GM12874 (cell line): ENCODE measurements at regions not wholly inside any gene's neighbourhood (a gene's known extent, or its start where the extent isn't known, plus 50 kb on each side); places are given as distances from the start of the nearest gene placed in this dataset.

ENCODE experiments used
- TF ChIP-seq, protein P1 (sequence below): IDR thresholded peaks from 2 replicates; pipeline ENCODE4 v1.5.1; 2011; ENCODE audit warnings: low read depth, mild to moderate bottlenecking, control low read depth, low read length, moderate library complexity; ENCODE audit not compliant: insufficient read depth

DNA sequence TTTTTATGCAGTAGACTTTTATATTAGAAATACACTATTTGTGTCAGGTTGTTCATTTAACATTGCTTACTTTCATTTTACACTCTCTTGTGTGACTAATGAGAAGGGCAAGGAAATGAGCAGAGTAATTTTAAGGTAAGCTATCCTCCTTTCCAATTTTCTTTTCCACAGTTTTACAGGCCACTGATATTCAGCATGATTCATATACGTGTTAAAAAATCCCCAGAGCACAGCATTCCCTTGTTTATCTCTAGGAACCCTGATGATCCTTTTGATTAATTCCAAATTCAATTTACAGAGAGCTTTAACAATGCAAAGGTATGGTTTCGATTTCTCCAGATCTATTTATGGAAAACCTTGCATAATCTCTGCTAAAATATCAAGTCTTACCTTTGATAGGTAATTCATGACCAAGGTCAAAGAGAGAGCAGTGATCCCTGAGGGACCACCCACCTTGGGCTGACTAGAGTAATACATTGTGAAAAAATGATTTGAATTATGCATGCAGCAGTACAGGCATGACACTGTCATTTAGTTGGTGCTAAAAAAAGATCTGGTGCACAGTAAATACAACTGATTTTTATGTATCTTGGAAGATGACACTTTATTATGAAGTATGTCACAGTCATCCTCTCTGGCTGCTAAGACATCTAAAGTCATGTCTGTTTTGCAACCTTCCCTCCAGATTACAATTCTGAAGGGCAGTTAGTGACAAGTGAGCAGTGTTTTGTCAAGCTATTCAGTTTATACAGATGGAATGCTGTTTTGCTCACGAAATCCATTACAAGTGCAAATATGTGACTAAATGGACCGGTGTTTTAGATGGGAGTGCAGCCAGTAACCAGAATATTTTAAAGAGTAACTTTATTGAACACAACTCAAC is 736.6 kb downstream of the EPHA7 start:
- TF ChIP-seq, protein P1, sequence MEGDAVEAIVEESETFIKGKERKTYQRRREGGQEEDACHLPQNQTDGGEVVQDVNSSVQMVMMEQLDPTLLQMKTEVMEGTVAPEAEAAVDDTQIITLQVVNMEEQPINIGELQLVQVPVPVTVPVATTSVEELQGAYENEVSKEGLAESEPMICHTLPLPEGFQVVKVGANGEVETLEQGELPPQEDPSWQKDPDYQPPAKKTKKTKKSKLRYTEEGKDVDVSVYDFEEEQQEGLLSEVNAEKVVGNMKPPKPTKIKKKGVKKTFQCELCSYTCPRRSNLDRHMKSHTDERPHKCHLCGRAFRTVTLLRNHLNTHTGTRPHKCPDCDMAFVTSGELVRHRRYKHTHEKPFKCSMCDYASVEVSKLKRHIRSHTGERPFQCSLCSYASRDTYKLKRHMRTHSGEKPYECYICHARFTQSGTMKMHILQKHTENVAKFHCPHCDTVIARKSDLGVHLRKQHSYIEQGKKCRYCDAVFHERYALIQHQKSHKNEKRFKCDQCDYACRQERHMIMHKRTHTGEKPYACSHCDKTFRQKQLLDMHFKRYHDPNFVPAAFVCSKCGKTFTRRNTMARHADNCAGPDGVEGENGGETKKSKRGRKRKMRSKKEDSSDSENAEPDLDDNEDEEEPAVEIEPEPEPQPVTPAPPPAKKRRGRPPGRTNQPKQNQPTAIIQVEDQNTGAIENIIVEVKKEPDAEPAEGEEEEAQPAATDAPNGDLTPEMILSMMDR, result no peak

DNA sequence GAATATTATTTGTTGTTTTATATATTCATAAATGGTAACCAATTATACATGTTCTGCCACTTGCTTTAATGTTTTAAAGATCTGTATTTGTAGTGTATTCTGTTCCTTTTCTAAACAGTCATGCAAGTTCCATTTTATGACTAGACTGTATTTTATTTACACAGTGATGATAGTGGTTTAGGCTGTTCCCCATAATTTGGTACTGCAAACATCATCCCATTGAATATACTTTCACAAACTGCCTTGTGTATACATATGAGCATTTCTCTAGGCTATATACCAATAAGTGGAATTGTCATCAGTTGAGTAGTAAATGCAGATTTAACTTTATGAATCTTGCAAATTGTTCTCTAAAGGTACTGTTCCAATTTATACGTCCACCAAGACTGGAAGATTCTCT is 738.0 kb downstream of the EPHA7 start:
- TF ChIP-seq, protein P1, result no peak

DNA sequence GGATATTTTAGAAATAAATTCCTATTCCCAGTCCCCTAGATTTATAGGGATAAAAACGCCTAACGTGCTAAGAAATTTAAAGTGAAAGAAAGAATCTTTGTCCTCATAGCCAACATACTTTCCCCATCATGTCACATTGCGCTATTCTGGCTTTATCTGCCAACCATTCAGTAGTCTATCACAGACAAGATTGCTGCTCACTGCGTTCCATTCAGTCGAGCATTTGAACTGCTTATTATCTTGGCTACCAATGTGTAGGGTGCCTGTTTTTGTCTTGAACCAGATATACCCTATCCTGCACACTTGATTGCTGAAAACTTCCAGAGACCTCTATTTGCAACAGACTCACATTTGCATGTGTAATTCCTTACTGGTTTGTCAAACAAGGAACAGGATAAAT is 751.5 kb downstream of the EPHA7 start:
- TF ChIP-seq, protein P1, result no peak

DNA sequence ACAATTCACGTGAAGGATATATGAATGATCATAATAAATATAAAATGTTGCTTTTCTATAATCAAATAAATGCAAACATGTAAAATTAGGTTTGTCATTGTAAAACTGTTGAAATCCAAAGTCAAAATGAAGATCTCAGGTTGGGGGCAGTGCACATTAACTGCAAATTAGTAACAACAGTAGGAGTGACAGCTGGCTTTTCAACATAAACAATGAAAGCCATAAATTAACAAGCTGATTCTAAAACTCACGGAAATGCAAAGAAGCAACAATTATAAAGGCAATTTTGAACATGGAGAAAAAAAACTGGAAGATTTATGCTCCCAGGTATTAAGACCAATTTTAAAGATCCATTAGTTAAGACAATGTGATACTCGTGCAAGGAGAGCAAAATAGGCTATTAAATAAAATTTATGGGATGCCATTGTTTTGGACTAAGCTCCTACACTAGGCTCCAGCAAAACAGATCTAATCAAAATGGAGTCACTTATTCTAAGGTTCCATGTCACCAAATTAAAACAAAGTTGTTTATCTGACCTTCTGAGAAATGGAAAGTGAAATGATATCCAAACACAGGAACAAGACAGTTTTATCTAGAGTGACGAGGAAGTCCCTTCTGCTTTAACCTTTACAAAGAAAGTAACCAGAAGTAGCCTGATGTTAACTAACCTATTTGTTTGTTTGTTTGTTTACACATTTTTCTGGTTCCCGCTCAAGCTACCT is 770.8 kb downstream of the EPHA7 start:
- TF ChIP-seq, protein P1, result no peak

DNA sequence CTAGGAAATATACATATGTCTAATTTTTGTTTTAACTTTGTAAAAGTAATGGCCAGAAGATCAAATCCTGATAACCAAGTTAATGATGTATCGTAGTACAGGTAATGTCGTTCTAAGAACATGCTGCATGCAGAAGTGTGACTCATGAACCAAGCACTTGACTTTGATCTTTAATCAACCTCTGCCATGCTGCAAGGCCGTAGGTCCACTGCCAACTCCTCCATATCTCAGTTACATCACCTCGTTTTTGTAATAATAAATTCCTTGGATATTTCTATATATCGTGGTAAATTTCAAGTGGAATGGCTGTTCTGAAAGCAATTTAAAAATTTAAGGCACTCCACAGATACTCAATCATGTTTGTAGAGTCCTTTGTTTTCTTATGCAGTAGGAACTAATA is 771.7 kb downstream of the EPHA7 start:
- TF ChIP-seq, protein P1, result no peak

DNA sequence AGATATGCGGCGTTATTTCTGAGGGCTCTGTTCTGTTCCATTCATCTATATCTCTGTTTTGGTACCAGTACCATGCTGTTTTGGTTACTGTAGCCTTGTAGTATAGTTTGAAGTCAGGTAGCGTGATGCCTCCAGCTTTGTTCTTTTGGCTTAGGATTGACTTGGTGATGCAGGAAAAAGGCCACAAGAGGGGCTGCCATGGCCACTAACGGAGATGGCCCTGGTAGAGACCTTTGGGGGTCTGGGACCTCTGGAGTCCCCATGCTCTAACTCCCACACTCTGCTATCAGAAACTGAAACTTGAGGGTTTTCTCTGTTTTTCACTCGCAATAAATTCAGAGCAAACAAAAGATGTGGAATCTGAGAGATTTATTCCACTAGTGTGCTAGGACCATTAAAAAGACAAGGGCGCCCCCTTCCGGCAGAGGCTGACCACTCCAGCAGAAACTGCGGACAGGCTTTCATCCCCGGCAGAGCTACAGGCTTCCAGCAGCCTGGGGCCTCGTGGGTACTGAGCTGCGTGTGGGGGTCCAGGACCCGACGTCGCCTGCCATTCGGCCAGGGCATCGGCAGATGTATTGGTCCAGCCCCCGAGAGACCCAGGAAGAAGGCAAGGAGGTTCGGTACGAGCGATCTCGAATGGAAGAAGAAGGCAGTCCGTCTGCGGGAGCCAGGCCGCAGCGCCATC is 775.1 kb downstream of the EPHA7 start:
- TF ChIP-seq, protein P1, result peak; percentile 65

DNA sequence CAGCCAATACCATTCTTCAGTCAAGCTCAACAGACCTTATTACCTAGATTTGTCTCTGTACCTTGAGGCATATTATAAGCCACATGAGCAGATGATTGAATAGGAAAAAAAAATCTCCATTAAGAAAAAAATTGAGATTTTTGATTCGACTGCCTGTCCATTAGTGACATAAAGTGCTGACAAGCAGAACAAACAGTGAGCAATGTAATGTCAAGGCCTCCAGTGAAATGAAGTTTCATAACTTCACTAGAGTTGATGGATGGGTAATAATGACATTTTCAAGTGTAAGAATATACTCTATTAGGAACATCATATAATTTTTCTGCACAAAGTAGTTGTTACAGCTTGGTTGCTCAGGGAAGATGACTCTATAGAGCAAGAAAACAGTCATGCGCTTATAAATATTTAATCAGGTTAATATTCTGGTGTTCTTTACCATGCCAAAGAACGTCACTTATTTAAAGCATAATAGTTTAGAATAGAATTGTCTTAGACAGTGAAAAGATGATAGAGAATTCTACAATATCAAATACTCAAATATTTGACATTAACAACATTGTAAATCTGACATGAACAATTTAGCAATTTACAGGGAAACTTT is 783.7 kb downstream of the EPHA7 start:
- TF ChIP-seq, protein P1, result no peak
